Kidney (tissue), 13 donors: ENCODE measurements at regions not wholly inside any gene's neighbourhood (a gene's known extent, or its start where the extent isn't known, plus 50 kb on each side); places are given as distances from the start of the nearest gene placed in this dataset.

Source experiments
- DNase-seq, 5 donors: peaks; one replicate each; pipeline ENCODE4 v3.0.0-alpha.2; 2013 to 2020
- FAIRE-seq: peaks from 2 replicates; lab custom pipeline; 2012; peaks lifted over from hg19 to GRCh38; lab: Jason Lieb, UNC
- H3K27ac ChIP-seq, 2 donors: one replicate each; pipeline ENCODE4 v1.7.0; 2013; ENCODE audit warnings: low read depth in 2 of 2, low read length in 2 of 2, inconsistent platforms in 1 of 2
- H3K27me3 ChIP-seq: one replicate; pipeline ENCODE4 v1.7.1; 2013; ENCODE audit warnings: low read length, inconsistent platforms; ENCODE audit not compliant: control insufficient read depth, insufficient read depth
- H3K36me3 ChIP-seq, 3 donors: one replicate each; pipeline versions ENCODE4 v1.7.0 to v1.7.1; 2013; ENCODE audit warnings: low read length in 3 of 3, control low read depth in 1 of 3, inconsistent platforms in 1 of 3; ENCODE audit not compliant: insufficient read depth in 3 of 3, control insufficient read depth in 2 of 3
- H3K4me1 ChIP-seq, 3 donors: one replicate each; pipeline versions ENCODE4 v1.7.0 to v1.7.1; 2013; ENCODE audit warnings: low read length in 3 of 3, inconsistent platforms in 1 of 3, low read depth in 1 of 3; ENCODE audit not compliant: control insufficient read depth in 2 of 3, insufficient read depth in 2 of 3
- H3K4me3 ChIP-seq, 3 donors: one replicate each; pipeline versions ENCODE4 v1.7.0 to v1.8.1; 2013; ENCODE audit warnings: low read length in 3 of 3, control low read depth in 1 of 3, inconsistent platforms in 1 of 3
- H3K9ac ChIP-seq, 3 donors: one replicate each; pipeline versions ENCODE4 v1.7.0 to v1.7.1; 2013; ENCODE audit warnings: low read length in 3 of 3, control low read depth in 1 of 3, inconsistent platforms in 1 of 3
- H3K9me3 ChIP-seq, 3 donors: one replicate each; pipeline versions ENCODE4 v1.7.0 to v1.7.1; 2013; ENCODE audit warnings: low read length in 3 of 3, control low read depth in 1 of 3, inconsistent platforms in 1 of 3; ENCODE audit not compliant: control insufficient read depth in 2 of 3, insufficient read depth in 1 of 3
- CTCF ChIP-seq: IDR thresholded peaks from 3 replicates; pipeline ENCODE4 v1.5.1; 2012; ENCODE audit warnings: mild to moderate bottlenecking, moderate library complexity, borderline replicate concordance; ENCODE audit not compliant: insufficient read depth; ENCODE audit errors: extremely low read depth
- intact Hi-C: fragments of 100-400 bp; cut with DNase I; formaldehyde crosslinking; loops from one replicate; pipeline ENCODE4 v1.11.1; 2022
- donor health status: control.
- donor health status: control.
- donor health status: control.
- donor health status: control.
- donor health status: control.
- donor health status: DM: yes; HTN: yes; CAD: no.
- donor health status: Normal renal cell carcinoma (clear cell type).

- TF ChIP-seq CTCF = no peak
- FAIRE-seq = no peak
Observed at GRCh38 chr11:19398772-19399527, 158.2 kb upstream of the E2F8 start.

GRCh38 chr11:19398273-19398672 is 157.5 kb upstream of the E2F8 start:
- no peak for FAIRE-seq
- H3K27ac ChIP-seq = no peak overlapping the region

More at GRCh38 chr11:19398772-19399527, 158.2 kb upstream of the E2F8 start:
- H3K4me1 ChIP-seq = peaks cover 0 to 7% (median 3%) of the 10 kb centered on the region in 3 donors
- H3K36me3 ChIP-seq = no peaks in the 10 kb centered on the region
- H3K4me3 ChIP-seq = no peak overlapping the region
- no peak overlapping the region for H3K27ac ChIP-seq
- H3K9ac ChIP-seq = no peak overlapping the region
- intact Hi-C loops = no loop called here
- DNase-seq = peak in 3 of 5 donors; percentile 10 to 89 (median 46)
- H3K27me3 ChIP-seq = no peaks in the 10 kb centered on the region
- H3K9me3 ChIP-seq = no peaks in the 10 kb centered on the region

DNA sequence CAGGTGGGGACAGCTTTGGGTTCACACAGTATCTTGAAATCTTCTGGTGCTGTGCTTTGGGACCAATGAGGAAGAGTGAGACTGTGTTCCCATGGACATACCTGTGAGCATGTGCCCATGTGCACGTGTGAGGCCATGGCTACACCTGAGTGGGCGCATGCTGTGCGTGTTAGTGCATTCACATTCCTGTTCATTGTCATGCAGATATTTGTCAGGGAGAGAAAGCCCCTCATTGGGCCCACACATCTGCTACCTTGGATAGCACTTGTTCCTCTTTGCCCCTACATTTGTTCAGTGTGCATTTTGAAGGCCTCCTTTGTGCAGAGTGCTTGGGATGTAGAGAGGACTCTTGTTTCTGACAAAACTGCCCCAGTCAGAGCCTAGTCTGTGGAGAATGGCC is 154.3 kb upstream of the E2F8 start:
- H3K9me3 ChIP-seq = no peaks in the 10 kb centered on the region
- FAIRE-seq (no peak), DNase-seq (no peak)
- no peak overlapping the region for H3K4me3 ChIP-seq
- no peaks in the 10 kb centered on the region for H3K27me3 ChIP-seq
- H3K36me3 ChIP-seq = no peaks in the 10 kb centered on the region
- TF ChIP-seq CTCF = no peak
- H3K4me1 ChIP-seq = peaks cover 0 to 7% (median 3%) of the 10 kb centered on the region in 3 donors
- intact Hi-C loops = no loop called here
- H3K27ac ChIP-seq = no peak overlapping the region
- H3K9ac ChIP-seq = no peak overlapping the region

More at GRCh38 chr11:19398273-19398672, 157.5 kb upstream of the E2F8 start:
- Histone ChIP-seq H3K9me3 (no peaks in the 10 kb centered on the region), H3K27me3 (no peaks in the 10 kb centered on the region), H3K36me3 (no peaks in the 10 kb centered on the region), H3K4me1 (peaks cover 0 to 7% (median 3%) of the 10 kb centered on the region in 3 donors), H3K4me3 (no peak overlapping the region), H3K9ac (no peak overlapping the region)
- no peak for DNase-seq
- TF ChIP-seq CTCF = no peak
- intact Hi-C loops = no loop called here
